Spleen (tissue), 11 donors: ENCODE measurements at regions not wholly inside any gene's neighbourhood (a gene's known extent, or its start where the extent isn't known, plus 50 kb on each side); places are given as distances from the start of the nearest gene placed in this dataset.

ENCODE experiments used
- DNase-seq: peaks from one replicate; pipeline ENCODE4 v3.0.0-alpha.2; 2020
- H3K27ac ChIP-seq, 8 donors: fragments of 200-600 bp; sonication (generic) in 7 of 8; 1 replicate in 4 of 8; 2 replicates in 4 of 8; pipeline versions ENCODE4 v1.5.0 to v1.8.0; 2016 to 2021; ENCODE audit warnings: inconsistent platforms in 4 of 8, mild to moderate bottlenecking in 4 of 8, moderate library complexity in 1 of 8
- H3K27me3 ChIP-seq, 7 donors: fragments of 200-600 bp; sonication (generic) in 6 of 7; replicated peaks in 1 of 7; 1 replicate in 4 of 7; 2 replicates in 3 of 7; pipeline versions ENCODE4 v1.5.0 to v1.8.0; 2016 to 2021; ENCODE audit warnings: inconsistent platforms in 3 of 7, mild to moderate bottlenecking in 1 of 7
- H3K36me3 ChIP-seq, 6 donors: fragments of 200-600 bp; sonication (generic) in 5 of 6; 1 replicate in 4 of 6; 2 replicates in 2 of 6; pipeline versions ENCODE4 v1.5.0 to v1.8.0; 2016 to 2021; ENCODE audit warnings: inconsistent platforms in 2 of 6
- H3K4me1 ChIP-seq, 6 donors: fragments of 200-600 bp; sonication (generic) in 5 of 6; 1 replicate in 3 of 6; 2 replicates in 3 of 6; pipeline versions ENCODE4 v1.5.0 to v1.8.0; 2016 to 2021; ENCODE audit warnings: inconsistent platforms in 3 of 6
- H3K4me3 ChIP-seq, 8 donors: fragments of 200-600 bp; sonication (generic) in 7 of 8; 1 replicate in 4 of 8; 2 replicates in 4 of 8; pipeline versions ENCODE4 v1.5.0 to v1.8.0; 2016 to 2021; ENCODE audit warnings: inconsistent platforms in 4 of 8, mild to moderate bottlenecking in 4 of 8, moderate library complexity in 2 of 8
- H3K9me3 ChIP-seq, 8 donors: fragments of 200-600 bp; sonication (generic) in 7 of 8; 1 replicate in 4 of 8; 2 replicates in 4 of 8; pipeline versions ENCODE4 v1.5.0 to v1.8.0; 2016 to 2021; ENCODE audit warnings: inconsistent platforms in 4 of 8
- POLR2A ChIP-seq, 3 donors: fragments of 450-650 bp; IDR thresholded peaks; one replicate each; pipeline ENCODE4 v1.5.1; 2017; ENCODE audit warnings: antibody characterized with exemption in 3 of 3, mild to moderate bottlenecking in 1 of 3
- POLR2AphosphoS5 ChIP-seq, 3 donors: sonication (generic); formaldehyde crosslinking; IDR thresholded peaks; one replicate each; pipeline ENCODE4 v1.5.1; 2017; ENCODE audit warnings: antibody characterized with exemption in 3 of 3
- WGBS, 5 donors: extraction: QIAGEN DNeasy Blood & Tissue Kit in 3 of 5; methylation state at CpG; one replicate each; pipeline versions ENCODE4 v1.1.5 to v1.1.7; 2013 to 2018; 5-methylcytosine and 5-hydroxymethylcytosine counted together
- intact Hi-C: fragments of 100-400 bp; cut with DNase I; formaldehyde crosslinking; loops from one replicate; pipeline ENCODE4 v1.15.0; 2023; ENCODE audit warnings: low total_unique reads
- TF ChIP-seq, protein P1 (sequence below), 11 experiments: fragments of 200-600 bp in 7 of 11; fragments of 450-650 bp in 4 of 11; sonication (generic) in 4 of 11; IDR thresholded peaks in 8 of 11; conservative IDR thresholded peaks in 3 of 11; 1 replicate in 7 of 11; 2 replicates in 4 of 11; pipeline versions ENCODE4 v1.4.0 to v1.8.0; 2016 to 2021; ENCODE audit warnings: antibody characterized with exemption in 11 of 11, inconsistent platforms in 4 of 11, mild to moderate bottlenecking in 1 of 11
- donor health status: healthy with polysubstance abuse.
- donor health status: DM: no; HTN: no; CAD: no; lungs with moderate emphysema.
- donor health status: DM: no; HTN: no; CAD: no.
- donor health status: Bipolar disorder and iron deficiency.
- donor health status: healthy.
- donor health status: DM: no; HTN: no; CAD: no.
- donor health status: DM: yes; HTN: yes; CAD: no.

DNA sequence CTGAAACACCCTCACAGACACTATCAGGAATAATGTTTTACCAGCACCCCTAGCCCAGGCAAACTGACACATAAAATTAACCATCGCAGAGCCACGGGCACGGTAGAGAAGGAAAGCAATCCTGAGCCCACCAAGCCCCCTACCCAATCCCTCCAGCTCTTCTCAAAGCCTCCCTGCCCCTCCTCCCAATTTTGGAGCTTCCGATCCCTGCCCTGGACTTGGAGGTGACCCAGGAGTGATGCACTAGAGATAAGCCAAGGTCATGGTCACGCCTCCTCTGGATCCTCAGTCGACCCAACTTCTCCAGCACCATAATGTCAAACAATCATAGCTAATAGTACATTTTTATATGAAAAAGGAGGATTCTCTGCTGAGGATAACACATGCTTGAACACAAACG is 188.7 kb upstream of the NSMCE3 start:
- no peak for TF ChIP-seq POLR2A (IDR thresholded peaks at IDR 0.05)
- TF ChIP-seq, protein P1, sequence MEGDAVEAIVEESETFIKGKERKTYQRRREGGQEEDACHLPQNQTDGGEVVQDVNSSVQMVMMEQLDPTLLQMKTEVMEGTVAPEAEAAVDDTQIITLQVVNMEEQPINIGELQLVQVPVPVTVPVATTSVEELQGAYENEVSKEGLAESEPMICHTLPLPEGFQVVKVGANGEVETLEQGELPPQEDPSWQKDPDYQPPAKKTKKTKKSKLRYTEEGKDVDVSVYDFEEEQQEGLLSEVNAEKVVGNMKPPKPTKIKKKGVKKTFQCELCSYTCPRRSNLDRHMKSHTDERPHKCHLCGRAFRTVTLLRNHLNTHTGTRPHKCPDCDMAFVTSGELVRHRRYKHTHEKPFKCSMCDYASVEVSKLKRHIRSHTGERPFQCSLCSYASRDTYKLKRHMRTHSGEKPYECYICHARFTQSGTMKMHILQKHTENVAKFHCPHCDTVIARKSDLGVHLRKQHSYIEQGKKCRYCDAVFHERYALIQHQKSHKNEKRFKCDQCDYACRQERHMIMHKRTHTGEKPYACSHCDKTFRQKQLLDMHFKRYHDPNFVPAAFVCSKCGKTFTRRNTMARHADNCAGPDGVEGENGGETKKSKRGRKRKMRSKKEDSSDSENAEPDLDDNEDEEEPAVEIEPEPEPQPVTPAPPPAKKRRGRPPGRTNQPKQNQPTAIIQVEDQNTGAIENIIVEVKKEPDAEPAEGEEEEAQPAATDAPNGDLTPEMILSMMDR (IDR thresholded peaks at IDR 0.05 in 8 of 11, conservative IDR thresholded peaks at IDR 0.05 in 3 of 11), result no peak
- no peak for TF ChIP-seq POLR2AphosphoS5 (IDR thresholded peaks at IDR 0.05)
- Histone ChIP-seq H3K9me3 (no peaks in the 10 kb centered on the region), H3K36me3 (no peaks in the 10 kb centered on the region), H3K27ac (no peak overlapping the region), H3K4me1 (peaks cover 0 to 7% (median 3%) of the 10 kb centered on the region in 6 donors), H3K27me3 (no peaks in the 10 kb centered on the region), H3K4me3 (no peak overlapping the region)
- intact Hi-C loops, result no loop called here
- no peak for DNase-seq
- 63 to 81% (median 74%) methylated on average over 7 of the region's 7 CpGs for WGBS, 5 donors

DNA sequence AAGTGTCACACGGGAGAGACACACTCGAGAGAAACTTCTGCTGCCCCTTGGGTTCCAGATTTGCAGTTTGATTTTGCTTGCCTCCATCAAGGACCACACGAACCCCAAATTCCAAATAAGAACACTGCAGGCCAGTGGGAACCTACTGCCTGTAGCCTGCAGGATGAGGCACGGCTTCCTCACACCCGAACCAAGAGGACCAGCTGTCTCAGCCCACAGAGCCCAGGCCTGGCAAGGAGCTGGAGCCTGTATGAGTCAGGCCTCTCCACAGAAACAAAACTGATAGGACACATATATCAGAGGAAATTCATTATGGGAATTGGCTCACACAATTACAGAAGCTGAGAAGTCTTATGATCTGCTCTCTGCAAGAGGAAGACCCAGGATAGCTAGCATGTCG is 188.1 kb upstream of the NSMCE3 start:
- no peaks in the 10 kb centered on the region for H3K9me3 ChIP-seq
- H3K27me3 ChIP-seq, result no peaks in the 10 kb centered on the region
- H3K27ac ChIP-seq, result no peak overlapping the region
- no peak for DNase-seq
- intact Hi-C loops, result no loop called here
- no peaks in the 10 kb centered on the region for H3K36me3 ChIP-seq
- TF ChIP-seq POLR2A (IDR thresholded peaks at IDR 0.05), result no peak
- TF ChIP-seq, protein P1 (IDR thresholded peaks at IDR 0.05 in 8 of 11, conservative IDR thresholded peaks at IDR 0.05 in 3 of 11), result no peak
- 78 to 88% (median 83%) methylated on average over 3 to 6 of the region's 6 CpGs for WGBS, 5 donors
- H3K4me3 ChIP-seq, result no peak overlapping the region
- peaks cover 0 to 13% (median 8%) of the 10 kb centered on the region in 6 donors for H3K4me1 ChIP-seq

DNA sequence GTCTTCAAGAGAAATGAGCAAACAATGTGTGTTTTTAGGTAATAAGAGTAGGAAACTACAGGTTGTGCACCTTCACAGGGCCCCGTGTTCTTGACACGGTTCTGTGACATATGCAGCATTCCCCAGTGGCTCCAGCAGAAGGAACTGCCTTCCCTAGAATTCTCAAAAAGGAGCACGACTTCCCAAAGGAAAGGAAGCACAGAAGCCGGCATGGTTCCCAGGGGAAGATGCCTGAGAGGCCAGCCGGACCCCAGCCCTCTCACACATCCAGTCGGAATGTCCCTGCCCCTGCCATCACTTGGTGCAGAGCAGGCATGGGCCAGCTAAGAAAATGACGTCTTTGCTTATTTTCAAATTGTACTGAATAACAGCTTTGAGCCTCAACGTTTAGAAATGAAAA is 187.3 kb upstream of the NSMCE3 start:
- no peak for DNase-seq
- H3K27ac ChIP-seq, result no peak overlapping the region
- no peaks in the 10 kb centered on the region for H3K9me3 ChIP-seq
- WGBS, 5 donors, result 75 to 90% (median 87%) methylated on average over 8 of the region's 8 CpGs
- TF ChIP-seq, protein P1 (IDR thresholded peaks at IDR 0.05 in 8 of 11, conservative IDR thresholded peaks at IDR 0.05 in 3 of 11), result no peak
- TF ChIP-seq POLR2A (IDR thresholded peaks at IDR 0.05), result no peak
- no peak for TF ChIP-seq POLR2AphosphoS5 (IDR thresholded peaks at IDR 0.05)
- intact Hi-C loops, result no loop called here
- no peak overlapping the region for H3K4me3 ChIP-seq
- H3K4me1 ChIP-seq, result peaks cover 0 to 19% (median 9%) of the 10 kb centered on the region in 6 donors
- no peaks in the 10 kb centered on the region for H3K27me3 ChIP-seq
- no peaks in the 10 kb centered on the region for H3K36me3 ChIP-seq

DNA sequence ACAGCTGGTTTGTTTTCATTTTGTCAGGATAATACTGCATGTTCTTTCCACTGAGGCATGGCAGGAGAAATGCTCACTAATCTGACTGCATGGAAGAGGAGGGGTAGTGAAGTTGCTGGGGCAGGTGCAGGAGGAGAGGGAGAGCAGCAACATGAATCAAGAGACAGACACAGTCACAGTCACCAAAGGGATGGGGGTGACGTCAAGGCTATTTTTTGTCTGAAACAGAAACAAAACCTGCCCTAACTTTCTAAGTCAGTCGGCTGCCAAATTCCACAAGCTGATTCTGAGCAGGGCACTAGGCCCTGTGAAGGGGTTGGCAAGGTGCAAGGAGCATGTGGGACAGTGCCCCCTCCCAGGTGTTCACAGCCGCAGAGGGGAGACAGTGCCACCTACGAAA is 186.6 kb upstream of the NSMCE3 start:
- 83 to 97% (median 91%) methylated on average over 4 of the region's 4 CpGs for WGBS, 5 donors
- intact Hi-C loops, result no loop called here
- no peak overlapping the region for H3K4me3 ChIP-seq
- DNase-seq, result no peak
- no peaks in the 10 kb centered on the region for H3K9me3 ChIP-seq
- H3K27ac ChIP-seq, result no peak overlapping the region
- H3K27me3 ChIP-seq, result no peaks in the 10 kb centered on the region
- H3K36me3 ChIP-seq, result no peaks in the 10 kb centered on the region
- peaks cover 0 to 19% (median 9%) of the 10 kb centered on the region in 6 donors for H3K4me1 ChIP-seq
- TF ChIP-seq POLR2A (IDR thresholded peaks at IDR 0.05), result no peak
- TF ChIP-seq, protein P1 (IDR thresholded peaks at IDR 0.05 in 8 of 11, conservative IDR thresholded peaks at IDR 0.05 in 3 of 11), result no peak
- no peak for TF ChIP-seq POLR2AphosphoS5 (IDR thresholded peaks at IDR 0.05)
